ENCODE measurements at regions not wholly inside any gene's neighbourhood (a gene's known extent, or its start where the extent isn't known, plus 50 kb on each side); places are given as distances from the start of the nearest gene placed in this dataset.

- Mint-ChIP-seq H3K4me3 (no peak overlapping the region), H3K9me3 (peaks cover 5% of the 10 kb centered on the region), H3K4me1 (ENCODE audit: low read depth) (no peaks in the 10 kb centered on the region), H3K36me3 (ENCODE audit: low read depth) (no peaks in the 10 kb centered on the region), H3K27ac (no peak overlapping the region), H3K27me3 (peaks cover 6% of the 10 kb centered on the region)
Observed at GRCh38 chr3:28674212-28674611, 325.6 kb upstream of the AZI2 start.

DNA sequence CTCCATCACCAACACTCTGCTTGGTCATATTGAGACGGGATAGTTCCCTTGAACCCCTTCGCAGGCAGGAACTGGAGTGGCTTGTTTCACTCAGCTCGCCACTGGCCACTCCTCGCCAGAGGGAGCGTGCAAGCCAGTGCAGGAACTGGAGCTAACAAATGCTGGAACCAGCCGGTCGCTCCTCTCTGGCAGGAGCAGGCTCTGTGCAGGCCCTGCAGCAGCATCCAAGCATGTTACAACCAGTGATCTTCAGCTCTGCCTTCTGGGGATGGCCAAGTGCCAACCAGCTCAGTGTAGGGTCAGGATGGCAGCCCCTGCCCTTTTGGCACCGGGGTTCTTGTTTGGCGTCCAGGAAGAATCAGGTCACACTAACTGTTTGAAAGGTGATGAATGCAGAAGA lies 329.0 kb upstream of the AZI2 start:
- Mint-ChIP-seq H3K4me3 (no peak overlapping the region), H3K36me3 (ENCODE audit: low read depth) (no peaks in the 10 kb centered on the region), H3K4me1 (ENCODE audit: low read depth) (no peaks in the 10 kb centered on the region), H3K27me3 (no peaks in the 10 kb centered on the region), H3K9me3 (peaks cover 5% of the 10 kb centered on the region), H3K27ac (no peak overlapping the region)

GRCh38 chr3:28678086-28678485 lies 329.5 kb upstream of the AZI2 start:
- Mint-ChIP-seq H3K9me3 (peaks cover 5% of the 10 kb centered on the region), H3K4me1 (ENCODE audit: low read depth) (no peaks in the 10 kb centered on the region), H3K27ac (no peak overlapping the region), H3K4me3 (no peak overlapping the region), H3K27me3 (no peaks in the 10 kb centered on the region), H3K36me3 (ENCODE audit: low read depth) (no peaks in the 10 kb centered on the region)

DNA sequence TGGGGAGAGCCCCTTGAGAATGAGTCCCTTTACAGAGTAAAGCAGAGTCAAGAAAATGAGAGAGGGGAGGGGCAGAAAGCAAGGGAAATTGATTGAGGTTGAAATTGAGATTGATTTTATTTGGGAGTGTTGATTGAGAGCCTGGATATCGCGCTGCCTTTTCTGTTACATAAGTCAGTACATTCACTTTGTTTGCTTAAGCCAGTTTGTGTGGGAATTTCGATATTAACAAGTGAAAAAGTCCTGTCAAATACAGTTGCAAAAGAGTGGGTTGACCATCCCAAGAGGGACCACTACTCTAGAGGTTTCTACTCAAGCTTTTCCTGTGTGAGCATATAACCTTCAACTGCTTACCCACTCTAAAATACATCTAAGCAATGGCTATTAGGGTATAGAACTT lies 331.4 kb upstream of the AZI2 start:
- Mint-ChIP-seq H3K4me3 (no peak overlapping the region), H3K9me3 (peaks cover 5% of the 10 kb centered on the region), H3K4me1 (ENCODE audit: low read depth) (no peaks in the 10 kb centered on the region), H3K36me3 (ENCODE audit: low read depth) (no peaks in the 10 kb centered on the region), H3K27me3 (no peaks in the 10 kb centered on the region), H3K27ac (no peak overlapping the region)

DNA sequence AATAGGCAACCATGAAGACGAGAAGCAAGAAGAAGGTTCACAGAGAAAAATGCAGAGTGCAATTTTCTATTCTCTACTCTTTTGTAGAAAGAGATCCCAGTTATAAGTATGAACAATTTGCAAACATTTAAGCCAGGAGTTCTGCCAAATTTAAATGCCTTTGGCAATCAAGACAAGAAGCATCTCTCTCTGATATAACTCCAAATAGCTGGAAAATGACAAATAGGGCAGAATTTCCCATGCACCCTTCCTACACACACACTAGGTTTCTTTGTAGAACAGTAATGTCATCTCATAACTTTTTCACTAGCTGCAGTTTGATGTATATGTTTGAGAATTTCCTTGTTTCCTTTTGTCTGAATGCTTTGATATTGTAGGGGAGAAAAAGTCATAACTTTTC lies 333.5 kb upstream of the AZI2 start:
- Mint-ChIP-seq H3K36me3 (ENCODE audit: low read depth) (no peaks in the 10 kb centered on the region), H3K27ac (no peak overlapping the region), H3K27me3 (no peaks in the 10 kb centered on the region), H3K4me1 (ENCODE audit: low read depth) (no peaks in the 10 kb centered on the region), H3K4me3 (no peak overlapping the region), H3K9me3 (no peaks in the 10 kb centered on the region)

- Mint-ChIP-seq H3K27ac (no peak overlapping the region), H3K36me3 (ENCODE audit: low read depth) (no peaks in the 10 kb centered on the region), H3K27me3 (no peaks in the 10 kb centered on the region), H3K9me3 (no peaks in the 10 kb centered on the region), H3K4me1 (ENCODE audit: low read depth) (no peaks in the 10 kb centered on the region), H3K4me3 (no peak overlapping the region)
Observed at GRCh38 chr3:28690176-28690575, 341.6 kb upstream of the AZI2 start.

DNA sequence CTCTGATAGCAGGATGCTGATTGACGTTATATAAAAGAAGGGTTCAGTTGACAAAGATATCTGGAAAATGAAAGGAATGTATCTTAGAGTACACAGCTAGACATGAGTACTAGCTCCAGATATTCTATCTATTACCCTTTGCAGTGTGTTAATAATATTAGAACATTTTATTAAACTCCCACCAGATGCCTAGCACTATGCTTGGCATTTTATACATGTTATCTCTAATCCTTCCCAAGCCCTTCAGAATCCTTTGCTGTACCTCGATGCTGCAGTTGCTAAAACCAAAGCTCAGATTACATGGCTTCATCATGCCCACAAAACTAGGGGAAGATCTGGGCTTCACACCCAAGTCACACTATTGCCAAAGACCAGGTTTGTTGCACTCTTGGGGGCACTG lies 350.1 kb upstream of the AZI2 start:
- H3K4me3 Mint-ChIP-seq, result no peak overlapping the region
- no peak overlapping the region for H3K27ac Mint-ChIP-seq
- H3K9me3 Mint-ChIP-seq, result peaks cover 3% of the 10 kb centered on the region
- H3K36me3 Mint-ChIP-seq (ENCODE audit: low read depth), result no peaks in the 10 kb centered on the region
- H3K27me3 Mint-ChIP-seq, result no peaks in the 10 kb centered on the region
- no peaks in the 10 kb centered on the region for H3K4me1 Mint-ChIP-seq (ENCODE audit: low read depth)

GRCh38 chr3:28699283-28699682 lies 350.7 kb upstream of the AZI2 start:
- H3K27ac Mint-ChIP-seq, result no peak overlapping the region
- H3K4me3 Mint-ChIP-seq, result no peak overlapping the region
- no peaks in the 10 kb centered on the region for H3K27me3 Mint-ChIP-seq
- H3K9me3 Mint-ChIP-seq, result peaks cover 3% of the 10 kb centered on the region
- no peaks in the 10 kb centered on the region for H3K4me1 Mint-ChIP-seq (ENCODE audit: low read depth)
- no peaks in the 10 kb centered on the region for H3K36me3 Mint-ChIP-seq (ENCODE audit: low read depth)

DNA sequence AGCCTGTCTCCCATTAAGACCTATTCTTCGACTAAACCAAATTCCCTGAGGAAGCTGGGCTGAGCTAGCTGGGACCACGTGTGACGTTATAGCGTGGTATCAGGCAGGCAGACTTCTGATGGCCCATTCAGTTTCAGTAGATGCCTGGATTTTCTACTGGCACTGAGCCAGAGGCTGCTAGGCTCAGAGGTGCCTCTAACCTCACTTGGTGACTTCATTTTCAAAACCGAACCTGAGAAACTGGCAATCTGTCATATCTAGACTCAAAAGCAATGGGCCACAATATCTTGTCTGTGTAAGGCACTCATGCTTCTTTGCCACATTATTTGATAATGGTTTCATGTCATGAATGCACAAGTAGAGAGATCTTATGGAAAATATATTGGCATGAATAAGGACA lies 352.1 kb upstream of the AZI2 start:
- H3K4me3 Mint-ChIP-seq, result no peak overlapping the region
- peaks cover 3% of the 10 kb centered on the region for H3K9me3 Mint-ChIP-seq
- H3K36me3 Mint-ChIP-seq (ENCODE audit: low read depth), result no peaks in the 10 kb centered on the region
- no peaks in the 10 kb centered on the region for H3K27me3 Mint-ChIP-seq
- no peaks in the 10 kb centered on the region for H3K4me1 Mint-ChIP-seq (ENCODE audit: low read depth)
- no peak overlapping the region for H3K27ac Mint-ChIP-seq

- Mint-ChIP-seq H3K4me1 (ENCODE audit: low read depth) (no peaks in the 10 kb centered on the region), H3K36me3 (ENCODE audit: low read depth) (no peaks in the 10 kb centered on the region), H3K27me3 (peaks cover under 1% of the 10 kb centered on the region), H3K9me3 (peaks cover 7% of the 10 kb centered on the region), H3K27ac (no peak overlapping the region), H3K4me3 (no peak overlapping the region)
Observed at GRCh38 chr3:28703843-28704242, 355.2 kb upstream of the AZI2 start.

DNA sequence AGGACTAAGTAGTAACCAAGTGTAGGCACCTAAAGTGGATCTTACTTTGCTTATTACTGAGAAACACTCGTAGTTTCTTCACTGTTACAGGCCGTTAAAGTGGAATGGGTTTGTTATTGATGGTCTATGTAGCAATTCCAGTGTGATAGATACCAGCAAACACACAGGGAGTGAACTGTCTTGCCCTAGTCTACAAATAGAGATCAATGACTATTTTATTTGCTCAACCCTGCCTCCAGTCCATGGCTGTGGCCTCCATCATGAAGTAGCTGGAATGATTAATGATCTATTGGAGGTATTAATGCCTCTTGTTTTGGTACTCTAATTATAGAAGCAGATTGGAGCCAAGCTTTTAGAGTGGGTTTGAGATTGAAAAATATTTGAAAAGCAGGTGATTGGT lies 362.7 kb upstream of the AZI2 start:
- no peak overlapping the region for H3K27ac Mint-ChIP-seq
- H3K4me1 Mint-ChIP-seq (ENCODE audit: low read depth), result no peaks in the 10 kb centered on the region
- no peaks in the 10 kb centered on the region for H3K36me3 Mint-ChIP-seq (ENCODE audit: low read depth)
- peaks cover 8% of the 10 kb centered on the region for H3K9me3 Mint-ChIP-seq
- H3K27me3 Mint-ChIP-seq, result peaks cover 3% of the 10 kb centered on the region
- no peak overlapping the region for H3K4me3 Mint-ChIP-seq

DNA sequence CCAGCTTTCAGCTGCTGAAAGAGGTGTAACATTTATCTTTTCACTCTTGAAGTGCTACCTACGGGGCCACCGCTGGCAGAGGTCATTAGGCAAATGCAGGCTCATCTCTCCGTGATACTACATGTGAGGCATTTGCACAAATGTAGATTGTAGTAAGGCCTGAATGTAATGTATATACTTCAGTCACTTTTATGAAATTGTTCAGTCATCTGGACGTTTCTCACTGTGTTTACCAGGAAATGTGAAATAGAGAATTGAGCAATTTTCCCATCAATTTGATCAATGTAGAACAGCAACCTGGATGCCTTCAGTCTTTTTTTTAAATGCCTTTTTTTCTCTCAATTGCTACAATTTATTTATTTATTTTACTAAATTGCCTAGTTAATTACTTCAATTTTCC lies 368.3 kb upstream of the AZI2 start:
- no peaks in the 10 kb centered on the region for H3K36me3 Mint-ChIP-seq (ENCODE audit: low read depth)
- no peak overlapping the region for H3K27ac Mint-ChIP-seq
- no peaks in the 10 kb centered on the region for H3K4me1 Mint-ChIP-seq (ENCODE audit: low read depth)
- no peaks in the 10 kb centered on the region for H3K27me3 Mint-ChIP-seq
- no peak overlapping the region for H3K4me3 Mint-ChIP-seq
- peaks cover 9% of the 10 kb centered on the region for H3K9me3 Mint-ChIP-seq

DNA sequence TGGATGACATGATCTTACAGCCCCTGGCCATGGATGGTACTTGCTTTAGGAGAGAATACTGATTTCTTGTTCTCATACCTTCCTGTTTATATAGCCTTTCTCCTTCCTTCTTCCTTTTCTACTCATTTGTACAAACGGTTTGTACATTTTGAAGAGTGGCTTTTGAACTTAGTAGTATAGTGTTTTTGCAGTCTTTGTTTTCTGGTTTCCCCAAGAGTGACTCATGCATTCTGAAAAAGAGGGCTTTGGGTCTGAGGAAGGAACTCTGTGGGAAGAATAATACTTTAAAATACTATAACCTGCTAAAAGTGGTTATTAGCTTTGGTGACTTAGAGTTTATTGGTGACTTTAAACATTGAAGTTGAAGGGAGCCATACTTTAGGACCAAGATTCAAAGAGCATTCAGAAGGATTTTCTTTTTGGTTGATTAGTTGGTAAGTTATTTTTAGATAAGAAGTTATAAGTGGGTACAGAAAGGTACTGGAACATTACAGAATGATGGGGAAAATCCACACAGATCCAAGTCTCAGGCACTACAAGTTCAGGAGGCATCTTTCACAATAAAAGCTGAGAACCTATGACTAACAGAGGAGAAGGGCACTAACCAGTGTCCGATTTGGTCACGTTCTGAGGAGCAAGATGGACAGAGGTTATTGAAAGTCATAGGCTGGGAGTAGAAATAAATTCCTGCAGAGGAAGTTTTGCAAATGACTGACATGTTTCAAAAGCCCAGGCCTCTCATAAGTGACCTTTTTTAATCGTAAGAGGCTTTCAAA lies 369.6 kb upstream of the AZI2 start:
- no peak overlapping the region for H3K27ac Mint-ChIP-seq
- H3K4me3 Mint-ChIP-seq, result no peak overlapping the region
- H3K27me3 Mint-ChIP-seq, result no peaks in the 10 kb centered on the region
- no peaks in the 10 kb centered on the region for H3K4me1 Mint-ChIP-seq (ENCODE audit: low read depth)
- peaks cover 13% of the 10 kb centered on the region for H3K9me3 Mint-ChIP-seq
- H3K36me3 Mint-ChIP-seq (ENCODE audit: low read depth), result no peaks in the 10 kb centered on the region

GRCh38 chr3:28726840-28727239 lies 378.2 kb upstream of the AZI2 start:
- no peaks in the 10 kb centered on the region for H3K4me1 Mint-ChIP-seq (ENCODE audit: low read depth)
- H3K4me3 Mint-ChIP-seq, result no peak overlapping the region
- peaks cover 12% of the 10 kb centered on the region for H3K9me3 Mint-ChIP-seq
- H3K27me3 Mint-ChIP-seq, result no peaks in the 10 kb centered on the region
- H3K36me3 Mint-ChIP-seq (ENCODE audit: low read depth), result no peaks in the 10 kb centered on the region
- no peak overlapping the region for H3K27ac Mint-ChIP-seq

GRCh38 chr3:28727307-28727706 lies 378.7 kb upstream of the AZI2 start:
- Mint-ChIP-seq H3K27me3 (no peaks in the 10 kb centered on the region), H3K36me3 (ENCODE audit: low read depth) (no peaks in the 10 kb centered on the region), H3K4me3 (no peak overlapping the region), H3K4me1 (ENCODE audit: low read depth) (no peaks in the 10 kb centered on the region), H3K9me3 (peaks cover 8% of the 10 kb centered on the region), H3K27ac (no peak overlapping the region)

DNA sequence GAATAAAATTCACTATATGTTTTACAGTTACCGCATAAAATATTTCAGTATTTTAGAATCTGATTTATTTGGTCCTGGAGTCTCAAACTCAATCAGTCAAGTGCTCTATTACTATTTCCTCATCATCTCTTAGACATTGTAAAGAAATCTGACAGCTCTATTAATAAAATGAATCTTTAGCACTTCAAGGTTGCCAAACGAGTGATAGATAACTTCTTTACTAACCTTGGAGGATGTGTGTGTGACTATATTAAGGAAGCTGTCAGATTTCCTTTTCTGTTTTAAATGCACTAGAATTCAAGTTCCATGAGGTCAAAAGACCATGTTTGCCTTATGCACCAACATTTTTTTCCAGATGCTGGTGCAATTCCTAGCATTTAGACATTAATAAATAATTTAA lies 389.8 kb upstream of the AZI2 start:
- H3K4me3 Mint-ChIP-seq, result no peak overlapping the region
- no peaks in the 10 kb centered on the region for H3K27me3 Mint-ChIP-seq
- H3K4me1 Mint-ChIP-seq (ENCODE audit: low read depth), result no peaks in the 10 kb centered on the region
- H3K9me3 Mint-ChIP-seq, result peaks cover 14% of the 10 kb centered on the region
- H3K27ac Mint-ChIP-seq, result no peak overlapping the region
- no peaks in the 10 kb centered on the region for H3K36me3 Mint-ChIP-seq (ENCODE audit: low read depth)

All from stimulated activated naive CD8-positive, alpha-beta T cell treated with anti-CD3 and anti-CD28 coated beads, Interleukin-15, Interleukin-2, amounts not matched to agents 100 ng/mL and 50 ng/mL, for 24 hours (primary cell).